HepG2 (cell line): ENCODE measurements at regions not wholly inside any gene's neighbourhood (a gene's known extent, or its start where the extent isn't known, plus 50 kb on each side); places are given as distances from the start of the nearest gene placed in this dataset.

ENCODE experiments used
- ATAC-seq: fragments of 200-7000 bp; cut with Tn5 transposase; 3 replicates; pipeline ENCODE4 v1.9.1; 2020; ENCODE audit warnings: mild to moderate bottlenecking, moderate library complexity
- BruUV-seq: library from RNA; stranded (reverse); fragments of 400-500 nt; replicated peaks from 2 replicates; lab custom pipeline; 2021; lab: Mats Ljungman, UMichigan
- CTCF ChIA-PET: fragments of 300-600 bp; formaldehyde crosslinking; extraction: SDS; loops from one replicate; lab custom pipeline; 2021; ENCODE audit warnings: low total read pairs, inconsistent platforms, low intra/inter-chr PET ratio; lab: Yijun Ruan, JAX
- POLR2A ChIA-PET: fragments of 350-600 bp; sonication (Branson Sonifier 250); formaldehyde crosslinking; loops from one replicate; lab custom pipeline; 2020; ENCODE audit warnings: antibody characterized with exemption, inconsistent platforms; lab: Yijun Ruan, JAX
- DNase-seq: peaks from one replicate; pipeline ENCODE4 v3.0.0-alpha.2; 2015; ENCODE audit warnings: low spot score
- FAIRE-seq: peaks from 3 replicates; lab custom pipeline; 2011; peaks lifted over from hg19 to GRCh38; lab: Jason Lieb, UNC
- H2AFZ ChIP-seq: one replicate; pipeline ENCODE4 v1.6.1; 2011; ENCODE audit warnings: low read length, inconsistent platforms
- H3K27ac ChIP-seq: fragments of 300-600 bp; 3 replicates; pipeline ENCODE4 v1.8.0; 2011; ENCODE audit warnings: mixed run types, mild to moderate bottlenecking, mixed read lengths, low read length, inconsistent platforms; ENCODE audit not compliant: insufficient read depth; ENCODE audit errors: extremely low read length
- H3K27me3 ChIP-seq, 2 experiments: fragments of 200-600 bp in 1 of 2; 2 replicates in 1 of 2; 3 replicates in 1 of 2; pipeline versions ENCODE4 v1.6.0 to v1.8.0; 2011; ENCODE audit warnings: low read length in 2 of 2, mild to moderate bottlenecking in 2 of 2, moderate library complexity in 2 of 2, inconsistent platforms in 1 of 2; ENCODE audit not compliant: insufficient read depth in 2 of 2, control insufficient read depth in 1 of 2
- H3K36me3 ChIP-seq, 2 experiments: fragments of 200-600 bp in 1 of 2; replicated peaks in 1 of 2; 2 replicates in 1 of 2; 3 replicates in 1 of 2; pipeline versions ENCODE4 v1.5.1 to v1.8.0; 2011; ENCODE audit warnings: low read length in 2 of 2, inconsistent platforms in 1 of 2; ENCODE audit not compliant: insufficient read depth in 2 of 2, control insufficient read depth in 1 of 2
- H3K4me1 ChIP-seq: 2 replicates; pipeline ENCODE4 v1.5.1; 2012; ENCODE audit warnings: low read length, inconsistent platforms; ENCODE audit not compliant: insufficient read depth
- H3K4me2 ChIP-seq: 2 replicates; pipeline ENCODE4 v1.6.0; 2011; ENCODE audit warnings: low read depth, low read length, inconsistent platforms
- H3K4me3 ChIP-seq, 3 experiments: fragments of 200-600 bp in 1 of 3; sonication (generic), shearing (Covaris generic) in 1 of 3; replicated peaks in 1 of 3; 2 replicates each; pipeline ENCODE4 v1.5.1; 2011 to 2016; ENCODE audit warnings: low read length in 3 of 3, inconsistent platforms in 2 of 3, low read depth in 2 of 3, mild to moderate bottlenecking in 2 of 3, control low read depth in 1 of 3, mixed read lengths in 1 of 3; ENCODE audit not compliant: insufficient read depth in 1 of 3
- H3K79me2 ChIP-seq: one replicate; pipeline ENCODE4 v1.6.1; 2011; ENCODE audit warnings: low read length, inconsistent platforms; ENCODE audit not compliant: insufficient read depth
- H3K9ac ChIP-seq: 2 replicates; pipeline ENCODE4 v1.6.0; 2011; ENCODE audit warnings: mild to moderate bottlenecking, low read depth, low read length, inconsistent platforms; ENCODE audit not compliant: insufficient read depth
- H3K9me3 ChIP-seq: 2 replicates; pipeline ENCODE4 v1.5.1; 2012; ENCODE audit warnings: mild to moderate bottlenecking, low read length
- H4K20me1 ChIP-seq: 2 replicates; pipeline ENCODE4 v1.6.0; 2011; ENCODE audit warnings: inconsistent platforms, mild to moderate bottlenecking, low read length, moderate library complexity; ENCODE audit not compliant: insufficient read depth
- AGO1 ChIP-seq: fragments of 200-400 bp; formaldehyde crosslinking; IDR thresholded peaks from 2 replicates; pipeline ENCODE4 v1.6.1; 2017; ENCODE audit warnings: mild to moderate bottlenecking, low read depth, low read length, moderate library complexity; ENCODE audit not compliant: poor library complexity, severe bottlenecking
- ELF3 ChIP-seq: IDR thresholded peaks from 2 replicates; pipeline ENCODE4 v1.6.1; 2016; ENCODE audit warnings: missing genetic modification reagents, missing compliant biosample characterization
- HOXA7 ChIP-seq: sonication (generic); formaldehyde crosslinking; IDR thresholded peaks from 2 replicates; pipeline ENCODE4 v1.8.1; 2022; ENCODE audit warnings: mild to moderate bottlenecking, missing genetic modification reagents, moderate library complexity
- NR2F6 ChIP-seq, 2 experiments: IDR thresholded peaks; 2 replicates each; pipeline ENCODE4 v1.6.1; 2016; ENCODE audit warnings: antibody characterized with exemption in 1 of 2, mild to moderate bottlenecking in 1 of 2
- NRL ChIP-seq: sonication (generic); formaldehyde crosslinking; IDR thresholded peaks from 2 replicates; pipeline ENCODE4 v1.5.0; 2020; ENCODE audit warnings: missing genetic modification reagents, mild to moderate bottlenecking, moderate library complexity, borderline replicate concordance
- WGBS: methylation state at CpG from one replicate; pipeline ENCODE4 v1.1.6; 2017; ENCODE audit warnings: low lambda C conversion rate; 5-methylcytosine and 5-hydroxymethylcytosine counted together
- in situ Hi-C: cut with HindIII; loops from 2 replicates; pipeline ENCODE4 v1.10.0; 2017; ENCODE audit warnings: low pct_unique_long_range_greater_than_20kb; ENCODE audit not compliant: extremely low pct_ligation_motif_present
- intact Hi-C: fragments of 100-400 bp; cut with micrococcal nuclease; formaldehyde crosslinking; loops from one replicate; pipeline ENCODE4 v1.10.0; 2022; ENCODE audit not compliant: unreplicated experiment
- TF ChIP-seq, protein P1 (sequence below): sonication (generic); formaldehyde crosslinking; IDR thresholded peaks from 2 replicates; pipeline ENCODE4 v1.4.0; 2020; ENCODE audit warnings: missing genetic modification reagents, mild to moderate bottlenecking, borderline replicate concordance
- TF ChIP-seq, protein P2 (sequence below): IDR thresholded peaks from 2 replicates; pipeline ENCODE4 v1.4.0; 2020; ENCODE audit warnings: mild to moderate bottlenecking, missing genetic modification reagents
- TF ChIP-seq, protein P3 (sequence below): sonication (generic); formaldehyde crosslinking; IDR thresholded peaks from 2 replicates; pipeline ENCODE4 v1.4.0; 2020; ENCODE audit warnings: mild to moderate bottlenecking, missing genetic modification reagents, borderline replicate concordance
- TF ChIP-seq, protein P4 (sequence below): sonication (generic); formaldehyde crosslinking; IDR thresholded peaks from 2 replicates; pipeline ENCODE4 v1.4.0; 2020; ENCODE audit warnings: mild to moderate bottlenecking, missing genetic modification reagents

DNA sequence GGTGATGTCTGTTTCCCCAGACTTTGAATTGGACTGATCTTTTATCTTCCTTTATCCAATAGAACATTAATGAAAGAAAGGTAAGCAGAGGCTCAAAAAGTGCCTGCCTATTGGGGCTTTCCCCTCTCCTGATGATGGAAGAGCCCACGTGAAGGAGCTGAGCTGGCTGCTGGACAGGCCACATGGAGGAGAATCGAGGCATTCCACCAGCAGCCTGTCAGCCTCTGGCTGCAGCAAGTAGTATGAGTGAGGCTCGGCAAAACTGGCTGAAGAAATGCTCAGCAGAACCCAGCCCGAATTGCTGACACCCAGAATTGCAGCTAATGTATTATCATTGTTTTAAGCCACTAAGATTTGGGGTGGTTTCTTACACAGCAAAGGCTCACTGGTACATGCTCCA is 66.5 kb upstream of the STC2 start:
- WGBS, result 0% methylated on average over 4 of the region's 4 CpGs
- POLR2A ChIA-PET, result no interaction called here
- Histone ChIP-seq H3K27ac (no peak overlapping the region), H3K4me2 (no peak overlapping the region), H3K9ac (no peak overlapping the region), H2AFZ (no peak overlapping the region), H3K4me1 (no peaks in the 10 kb centered on the region), H3K9me3 (peaks cover 8% of the 10 kb centered on the region), H4K20me1 (no peaks in the 10 kb centered on the region), H3K36me3 (no peaks in the 10 kb centered on the region), H3K4me3 (no peak overlapping the region), H3K27me3 (peaks cover 2 to 7% of the 10 kb centered on the region in 2 experiments; a peak in 2 of 5 replicates), H3K79me2 (no peaks in the 10 kb centered on the region)
- in situ Hi-C loops, result no loop called here
- ATAC-seq, result no peak
- no peak for FAIRE-seq
- no peak for DNase-seq
- no TSS peak for BruUV-seq
- CTCF ChIA-PET, result no interaction called here
- intact Hi-C loops, result loop anchor here (5.0 kb wide), 1 partner anchor 178 kb away; no protein-coding TSS in a partner anchor
- TF ChIP-seq, protein P1, sequence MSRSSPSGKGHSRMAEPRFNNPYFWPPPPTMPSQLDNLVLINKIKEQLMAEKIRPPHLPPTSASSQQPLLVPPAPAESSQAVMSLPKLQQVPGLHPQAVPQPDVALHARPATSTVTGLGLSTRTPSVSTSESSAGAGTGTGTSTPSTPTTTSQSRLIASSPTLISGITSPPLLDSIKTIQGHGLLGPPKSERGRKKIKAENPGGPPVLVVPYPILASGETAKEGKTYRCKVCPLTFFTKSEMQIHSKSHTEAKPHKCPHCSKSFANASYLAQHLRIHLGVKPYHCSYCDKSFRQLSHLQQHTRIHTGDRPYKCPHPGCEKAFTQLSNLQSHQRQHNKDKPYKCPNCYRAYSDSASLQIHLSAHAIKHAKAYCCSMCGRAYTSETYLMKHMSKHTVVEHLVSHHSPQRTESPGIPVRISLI (CRISPR knock-in tag), result no peak
- TF ChIP-seq NRL (no peak), AGO1 (no peak), HOXA7 (no peak), ELF3 (CRISPR knock-in tag) (no peak), NR2F6 (IDR thresholded peaks at IDR 0.05) (no peak), NR2F6 (CRISPR knock-in tag; IDR thresholded peaks at IDR 0.05) (no peak)
- TF ChIP-seq, protein P2, sequence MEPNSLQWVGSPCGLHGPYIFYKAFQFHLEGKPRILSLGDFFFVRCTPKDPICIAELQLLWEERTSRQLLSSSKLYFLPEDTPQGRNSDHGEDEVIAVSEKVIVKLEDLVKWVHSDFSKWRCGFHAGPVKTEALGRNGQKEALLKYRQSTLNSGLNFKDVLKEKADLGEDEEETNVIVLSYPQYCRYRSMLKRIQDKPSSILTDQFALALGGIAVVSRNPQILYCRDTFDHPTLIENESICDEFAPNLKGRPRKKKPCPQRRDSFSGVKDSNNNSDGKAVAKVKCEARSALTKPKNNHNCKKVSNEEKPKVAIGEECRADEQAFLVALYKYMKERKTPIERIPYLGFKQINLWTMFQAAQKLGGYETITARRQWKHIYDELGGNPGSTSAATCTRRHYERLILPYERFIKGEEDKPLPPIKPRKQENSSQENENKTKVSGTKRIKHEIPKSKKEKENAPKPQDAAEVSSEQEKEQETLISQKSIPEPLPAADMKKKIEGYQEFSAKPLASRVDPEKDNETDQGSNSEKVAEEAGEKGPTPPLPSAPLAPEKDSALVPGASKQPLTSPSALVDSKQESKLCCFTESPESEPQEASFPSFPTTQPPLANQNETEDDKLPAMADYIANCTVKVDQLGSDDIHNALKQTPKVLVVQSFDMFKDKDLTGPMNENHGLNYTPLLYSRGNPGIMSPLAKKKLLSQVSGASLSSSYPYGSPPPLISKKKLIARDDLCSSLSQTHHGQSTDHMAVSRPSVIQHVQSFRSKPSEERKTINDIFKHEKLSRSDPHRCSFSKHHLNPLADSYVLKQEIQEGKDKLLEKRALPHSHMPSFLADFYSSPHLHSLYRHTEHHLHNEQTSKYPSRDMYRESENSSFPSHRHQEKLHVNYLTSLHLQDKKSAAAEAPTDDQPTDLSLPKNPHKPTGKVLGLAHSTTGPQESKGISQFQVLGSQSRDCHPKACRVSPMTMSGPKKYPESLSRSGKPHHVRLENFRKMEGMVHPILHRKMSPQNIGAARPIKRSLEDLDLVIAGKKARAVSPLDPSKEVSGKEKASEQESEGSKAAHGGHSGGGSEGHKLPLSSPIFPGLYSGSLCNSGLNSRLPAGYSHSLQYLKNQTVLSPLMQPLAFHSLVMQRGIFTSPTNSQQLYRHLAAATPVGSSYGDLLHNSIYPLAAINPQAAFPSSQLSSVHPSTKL (CRISPR knock-in tag), result no peak
- TF ChIP-seq, protein P3, sequence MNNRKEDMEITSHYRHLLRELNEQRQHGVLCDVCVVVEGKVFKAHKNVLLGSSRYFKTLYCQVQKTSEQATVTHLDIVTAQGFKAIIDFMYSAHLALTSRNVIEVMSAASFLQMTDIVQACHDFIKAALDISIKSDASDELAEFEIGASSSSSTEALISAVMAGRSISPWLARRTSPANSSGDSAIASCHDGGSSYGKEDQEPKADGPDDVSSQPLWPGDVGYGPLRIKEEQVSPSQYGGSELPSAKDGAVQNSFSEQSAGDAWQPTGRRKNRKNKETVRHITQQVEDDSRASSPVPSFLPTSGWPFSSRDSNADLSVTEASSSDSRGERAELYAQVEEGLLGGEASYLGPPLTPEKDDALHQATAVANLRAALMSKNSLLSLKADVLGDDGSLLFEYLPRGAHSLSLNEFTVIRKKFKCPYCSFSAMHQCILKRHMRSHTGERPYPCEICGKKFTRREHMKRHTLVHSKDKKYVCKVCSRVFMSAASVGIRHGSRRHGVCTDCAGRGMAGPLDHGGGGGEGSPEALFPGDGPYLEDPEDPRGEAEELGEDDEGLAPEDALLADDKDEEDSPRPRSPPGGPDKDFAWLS (CRISPR knock-in tag), result no peak
- TF ChIP-seq, protein P4, sequence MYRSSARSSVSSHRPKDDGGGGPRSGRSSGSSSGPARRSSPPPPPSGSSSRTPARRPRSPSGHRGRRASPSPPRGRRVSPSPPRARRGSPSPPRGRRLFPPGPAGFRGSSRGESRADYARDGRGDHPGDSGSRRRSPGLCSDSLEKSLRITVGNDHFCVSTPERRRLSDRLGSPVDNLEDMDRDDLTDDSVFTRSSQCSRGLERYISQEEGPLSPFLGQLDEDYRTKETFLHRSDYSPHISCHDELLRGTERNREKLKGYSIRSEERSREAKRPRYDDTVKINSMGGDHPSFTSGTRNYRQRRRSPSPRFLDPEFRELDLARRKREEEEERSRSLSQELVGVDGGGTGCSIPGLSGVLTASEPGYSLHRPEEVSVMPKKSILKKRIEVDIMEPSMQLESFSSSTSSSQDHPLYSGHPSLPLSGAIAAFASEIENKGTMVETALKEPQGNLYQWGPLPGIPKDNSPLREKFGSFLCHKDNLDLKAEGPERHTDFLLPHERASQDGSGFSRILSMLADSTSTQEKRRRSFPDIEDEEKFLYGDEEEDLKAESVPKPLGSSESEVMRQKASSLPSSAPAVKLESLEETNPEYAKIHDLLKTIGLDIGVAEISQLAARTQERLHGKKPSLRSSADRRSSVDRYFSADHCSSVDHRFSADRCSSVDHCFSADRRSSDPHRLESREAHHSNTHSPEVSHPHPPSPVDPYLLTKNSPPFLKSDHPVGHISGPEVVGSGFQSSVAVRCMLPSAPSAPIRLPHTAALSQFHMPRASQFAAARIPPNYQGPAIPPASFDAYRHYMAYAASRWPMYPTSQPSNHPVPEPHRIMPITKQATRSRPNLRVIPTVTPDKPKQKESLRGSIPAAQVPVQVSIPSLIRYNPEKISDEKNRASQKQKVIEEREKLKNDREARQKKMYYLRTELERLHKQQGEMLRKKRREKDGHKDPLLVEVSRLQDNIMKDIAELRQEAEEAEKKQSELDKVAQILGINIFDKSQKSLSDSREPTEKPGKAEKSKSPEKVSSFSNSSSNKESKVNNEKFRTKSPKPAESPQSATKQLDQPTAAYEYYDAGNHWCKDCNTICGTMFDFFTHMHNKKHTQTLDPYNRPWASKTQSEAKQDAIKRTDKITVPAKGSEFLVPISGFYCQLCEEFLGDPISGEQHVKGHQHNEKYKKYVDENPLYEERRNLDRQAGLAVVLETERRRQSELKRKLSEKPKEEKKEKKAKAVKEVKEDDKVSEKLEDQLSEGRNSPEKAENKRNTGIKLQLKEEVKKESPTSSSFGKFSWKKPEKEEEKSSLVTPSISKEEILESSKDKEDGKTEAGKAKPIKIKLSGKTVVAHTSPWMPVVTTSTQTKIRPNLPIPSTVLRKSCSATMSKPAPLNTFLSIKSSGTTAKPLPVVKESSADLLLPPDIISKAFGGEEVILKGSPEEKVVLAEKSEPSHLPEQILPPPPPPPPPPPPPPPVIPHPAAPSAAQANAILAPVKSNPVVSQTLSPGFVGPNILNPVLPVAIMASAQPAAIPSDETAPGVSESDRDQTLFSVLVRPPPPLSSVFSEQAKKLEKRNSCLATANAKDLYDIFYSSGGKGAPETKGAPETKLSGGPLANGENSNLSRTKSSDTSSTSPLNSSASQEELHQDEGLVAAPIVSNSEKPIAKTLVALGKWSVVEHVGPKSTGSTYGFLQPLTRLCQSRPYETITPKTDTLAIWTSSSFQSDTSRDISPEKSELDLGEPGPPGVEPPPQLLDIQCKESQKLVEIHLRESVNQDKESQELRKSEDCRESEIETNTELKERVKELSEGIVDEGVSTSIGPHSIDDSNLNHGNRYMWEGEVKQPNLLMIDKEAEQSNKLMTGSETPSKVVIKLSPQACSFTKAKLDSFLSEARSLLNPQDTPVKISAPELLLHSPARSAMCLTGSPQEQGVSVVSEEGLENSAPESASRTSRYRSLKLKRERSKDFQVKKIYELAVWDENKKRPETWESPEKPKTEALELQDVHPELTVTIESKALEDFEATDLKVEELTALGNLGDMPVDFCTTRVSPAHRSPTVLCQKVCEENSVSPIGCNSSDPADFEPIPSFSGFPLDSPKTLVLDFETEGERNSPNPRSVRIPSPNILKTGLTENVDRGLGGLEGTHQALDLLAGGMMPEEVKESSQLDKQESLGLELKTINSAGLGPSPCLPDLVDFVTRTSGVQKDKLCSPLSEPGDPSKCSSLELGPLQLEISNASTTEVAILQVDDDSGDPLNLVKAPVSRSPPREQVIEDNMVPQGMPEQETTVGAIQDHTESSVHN (CRISPR knock-in tag), result no peak
